HL-60 (cell line): ENCODE measurements at regions not wholly inside any gene's neighbourhood (a gene's known extent, or its start where the extent isn't known, plus 50 kb on each side); places are given as distances from the start of the nearest gene placed in this dataset.

Experiments
- DNase-seq, 2 experiments: peaks; one replicate each; pipeline ENCODE4 v3.0.0-alpha.2; 2010 to 2020; ENCODE audit warnings: low read depth in 1 of 2, low spot score in 1 of 2
- H3K27ac ChIP-seq: fragments of 250-450 bp; sonication (Bioruptor Pico); replicated peaks from 2 replicates; pipeline ENCODE4 v1.5.1; 2020; ENCODE audit warnings: mild to moderate bottlenecking, moderate library complexity
- H3K27me3 ChIP-seq: fragments of 250-450 bp; sonication (Bioruptor Pico); 2 replicates; pipeline ENCODE4 v1.5.1; 2021; ENCODE audit warnings: mild to moderate bottlenecking, moderate library complexity; ENCODE audit not compliant: insufficient read depth, poor library complexity, severe bottlenecking
- H3K4me3 ChIP-seq: replicated peaks from 2 replicates; pipeline ENCODE4 v1.5.1; 2011; ENCODE audit warnings: mild to moderate bottlenecking, control low read depth, low read length; ENCODE audit not compliant: insufficient read depth
- CTCF ChIP-seq: IDR thresholded peaks from one replicate; pipeline ENCODE4 v1.5.1; 2011; ENCODE audit warnings: low read length, control low read depth, inconsistent platforms; ENCODE audit not compliant: insufficient read depth
- GABPA ChIP-seq: IDR thresholded peaks from 2 replicates; pipeline ENCODE4 v1.6.1; 2012; ENCODE audit warnings: low read depth
- POLR2AphosphoS5 ChIP-seq: IDR thresholded peaks from 2 replicates; pipeline ENCODE4 v1.6.1; 2012; ENCODE audit warnings: low read depth
- REST ChIP-seq: IDR thresholded peaks from 2 replicates; pipeline ENCODE4 v1.6.1; 2012; ENCODE audit warnings: low read depth; ENCODE audit not compliant: insufficient replicate concordance
- SPI1 ChIP-seq: IDR thresholded peaks from 2 replicates; pipeline ENCODE4 v1.6.1; 2012; ENCODE audit warnings: low read depth, mild to moderate bottlenecking, borderline replicate concordance

- no peak for DNase-seq
- H3K27me3 ChIP-seq = no peaks in the 10 kb centered on the region
- no peak overlapping the region for H3K4me3 ChIP-seq
- no peak for TF ChIP-seq REST
- H3K27ac ChIP-seq = no peak overlapping the region
Measured at GRCh38 chr17:63370696-63371095, 75.4 kb downstream of the CYB561 start.

- Histone ChIP-seq H3K27me3 (peaks cover 3% of the 10 kb centered on the region), H3K4me3 (no peak overlapping the region), H3K27ac (no peak overlapping the region)
- TF ChIP-seq CTCF = no peak
- TF ChIP-seq REST = no peak
- no peak for TF ChIP-seq GABPA
- no peak for TF ChIP-seq SPI1
- no peak for TF ChIP-seq POLR2AphosphoS5
- DNase-seq = no peak
Measured at GRCh38 chr17:63376949-63377348, 69.2 kb downstream of the CYB561 start.

- peak in 1 of 2 experiments; percentile 24 for DNase-seq
- H3K27ac ChIP-seq = peak overlapping the region; percentile 59
- peak; percentile 49; the same call in 1 of the 2 replicates for TF ChIP-seq SPI1
- TF ChIP-seq POLR2AphosphoS5 = peak; percentile 39; the same call in 1 of the 2 replicates
- no peak for TF ChIP-seq CTCF
- TF ChIP-seq REST = no peak
- no peak for TF ChIP-seq GABPA
- H3K4me3 ChIP-seq = no peak overlapping the region
- peaks cover 3% of the 10 kb centered on the region for H3K27me3 ChIP-seq
Measured at GRCh38 chr17:63378411-63379375, 67.4 kb downstream of the CYB561 start.
